ENCODE measurements at regions not wholly inside any gene's neighbourhood (a gene's known extent, or its start where the extent isn't known, plus 50 kb on each side); places are given as distances from the start of the nearest gene placed in this dataset.
"Not testable (repeated sequence)": the region's sequence is repeated elsewhere in the genome, so short reads cannot be mapped to it uniquely, and the experiment has no call there.

GRCh38 chr2:133844214-133844892, 276.1 kb upstream of the NCKAP5 start:
- DNase-seq: peak; percentile 34 to 38

GRCh38 chr2:133846476-133846875, 278.2 kb upstream of the NCKAP5 start:
- DNase-seq: no peak

DNA sequence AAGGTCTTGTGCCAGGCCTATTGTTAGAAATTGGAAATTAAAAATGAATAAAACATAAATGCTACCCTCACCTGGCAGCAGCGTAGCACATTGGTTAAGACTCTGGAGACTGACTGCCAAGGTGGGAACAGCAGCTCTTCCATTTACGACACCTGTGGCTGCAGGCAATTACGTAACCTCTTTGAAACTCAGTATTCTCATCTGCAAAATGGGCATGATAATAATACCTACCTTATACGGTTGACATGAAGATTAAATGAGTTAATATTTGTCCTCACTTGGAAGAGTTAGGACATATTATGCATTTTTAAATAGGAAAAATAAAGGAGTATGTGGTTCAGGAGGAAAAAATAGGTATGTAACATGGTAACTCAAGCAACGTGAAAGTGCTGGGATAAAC, 279.3 kb upstream of the NCKAP5 start:
- no peak for DNase-seq

DNA sequence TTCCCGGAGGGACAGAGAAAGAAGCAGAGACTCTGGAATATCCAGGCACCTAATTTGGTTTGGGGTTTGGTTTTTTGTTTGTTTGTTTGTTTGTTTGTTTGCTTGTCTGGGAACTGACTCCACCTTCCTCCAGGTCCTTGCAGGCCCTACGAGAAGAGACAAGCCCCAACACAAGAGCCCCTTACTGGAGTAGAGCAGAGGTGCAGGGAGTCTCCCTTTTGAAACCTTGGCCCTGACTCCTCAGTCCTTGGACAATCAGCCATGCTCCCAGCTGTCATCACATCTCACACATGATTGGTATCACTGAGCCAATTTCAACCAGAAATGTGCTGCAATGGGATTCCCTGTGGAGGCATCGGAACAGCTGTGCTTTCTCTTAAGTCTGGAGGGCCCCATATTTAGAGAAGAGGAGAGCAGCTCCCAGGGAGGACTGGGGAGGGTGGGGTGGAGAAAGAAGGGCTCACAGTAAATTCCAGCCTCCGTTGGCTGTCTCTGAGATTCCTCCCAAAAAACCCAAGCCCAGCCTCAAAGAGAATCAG, 279.9 kb upstream of the NCKAP5 start:
- no peak for DNase-seq

DNA sequence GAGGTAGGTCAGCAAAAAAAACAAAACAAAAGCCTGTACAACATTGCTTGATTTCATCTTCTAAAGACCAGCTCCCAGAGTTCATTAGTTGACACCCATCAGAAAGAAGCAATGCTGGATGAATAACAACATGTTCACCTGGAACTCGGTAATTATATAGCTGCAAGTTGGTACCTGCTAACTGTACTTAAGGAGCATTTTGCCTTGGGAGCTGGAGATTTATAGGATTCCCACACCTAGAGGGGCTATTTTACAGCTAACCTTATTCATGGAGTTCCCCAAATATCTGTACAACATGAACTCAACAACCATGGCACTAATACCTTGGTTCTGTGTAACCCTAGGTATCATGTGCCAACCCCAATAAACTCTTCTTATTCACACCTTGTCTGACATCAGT, 281.1 kb upstream of the NCKAP5 start:
- DNase-seq: no peak

DNA sequence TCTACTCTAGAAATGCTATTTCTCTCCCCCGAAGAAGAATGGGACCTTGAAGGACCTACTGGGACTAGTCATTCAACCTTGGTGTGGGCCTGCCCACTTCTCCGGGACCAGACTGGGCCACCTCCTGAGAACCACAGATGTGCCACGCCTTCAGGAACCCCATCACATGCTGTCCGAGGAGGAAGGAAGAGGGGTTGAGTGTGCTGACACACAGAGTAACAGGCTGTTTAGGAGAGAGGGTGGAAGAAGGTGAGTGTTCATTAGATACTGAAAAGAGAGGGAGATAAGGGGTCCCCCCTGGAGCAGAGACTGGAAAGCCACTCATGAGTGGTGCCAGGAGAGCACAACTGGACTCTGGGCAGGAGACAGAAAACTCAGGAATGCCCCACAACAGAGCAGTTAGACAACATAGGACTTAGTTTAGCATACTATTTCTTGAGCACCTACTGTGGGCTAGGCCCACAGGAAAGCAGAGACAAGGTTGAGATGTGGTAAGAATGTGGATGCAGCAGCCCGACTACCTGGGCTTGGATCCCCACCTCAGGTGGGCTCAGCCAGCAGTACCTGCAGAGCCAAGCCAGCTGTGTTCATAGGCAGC, 286.4 kb upstream of the NCKAP5 start:
- no peak for DNase-seq

DNA sequence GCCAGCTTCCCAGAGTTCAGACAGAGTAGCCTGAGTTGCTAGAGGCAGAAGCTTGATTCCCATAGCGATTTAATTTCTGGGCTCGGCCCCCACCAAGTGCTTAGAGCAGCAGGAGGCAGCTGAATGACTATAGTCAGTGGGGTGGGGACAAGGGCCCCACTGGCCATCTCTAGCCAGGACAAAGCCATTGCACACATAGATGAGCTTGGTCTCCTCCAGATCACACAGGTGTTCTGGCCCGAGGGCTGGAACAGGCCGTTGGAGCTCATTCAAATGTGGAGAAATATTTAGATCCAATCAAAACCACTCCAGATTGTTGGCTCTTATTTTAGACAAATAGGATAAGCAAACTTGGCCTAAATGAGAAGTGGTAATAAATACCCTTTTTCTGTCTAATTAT, 287.3 kb upstream of the NCKAP5 start:
- DNase-seq: no peak

DNA sequence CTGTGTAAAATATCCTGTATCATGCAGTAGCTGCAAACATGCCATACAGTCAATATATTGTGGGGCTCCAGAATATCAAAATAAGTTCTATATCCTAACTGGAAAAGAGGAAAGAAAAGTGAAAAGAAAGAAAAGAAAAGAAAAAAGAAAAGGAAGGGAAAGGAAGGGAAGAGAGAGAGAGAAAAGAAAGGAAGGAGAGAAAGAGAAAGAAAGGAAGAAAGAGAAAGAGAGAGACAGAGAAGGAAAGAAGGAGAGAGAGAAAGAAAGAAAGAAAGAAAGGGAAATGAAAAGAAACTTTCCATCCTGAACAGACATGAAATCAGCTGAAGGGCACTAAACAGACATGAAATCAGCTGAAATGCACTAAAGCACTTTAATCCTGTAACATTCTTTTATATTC, 288.4 kb upstream of the NCKAP5 start:
- DNase-seq: no peak

DNA sequence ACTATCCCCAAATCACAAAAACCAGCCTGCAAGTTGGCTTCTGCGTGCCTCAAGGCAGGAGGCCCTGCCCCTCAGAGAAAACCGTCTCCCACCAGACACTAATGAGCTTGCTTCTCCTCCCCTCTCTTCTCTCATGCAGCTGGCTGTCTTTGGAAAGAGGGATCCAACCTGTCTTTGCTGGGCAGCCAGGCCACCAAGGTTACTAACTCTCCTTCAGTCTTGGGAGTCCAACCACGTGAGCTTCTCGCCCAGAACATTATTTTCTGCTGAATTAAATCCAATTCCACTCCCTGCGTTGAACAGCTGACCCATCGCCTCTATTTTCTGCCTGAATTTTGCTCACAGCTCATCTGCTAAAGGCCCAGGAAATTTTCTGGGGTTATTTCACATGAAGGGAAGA, 291.3 kb upstream of the NCKAP5 start:
- DNase-seq: no peak

DNA sequence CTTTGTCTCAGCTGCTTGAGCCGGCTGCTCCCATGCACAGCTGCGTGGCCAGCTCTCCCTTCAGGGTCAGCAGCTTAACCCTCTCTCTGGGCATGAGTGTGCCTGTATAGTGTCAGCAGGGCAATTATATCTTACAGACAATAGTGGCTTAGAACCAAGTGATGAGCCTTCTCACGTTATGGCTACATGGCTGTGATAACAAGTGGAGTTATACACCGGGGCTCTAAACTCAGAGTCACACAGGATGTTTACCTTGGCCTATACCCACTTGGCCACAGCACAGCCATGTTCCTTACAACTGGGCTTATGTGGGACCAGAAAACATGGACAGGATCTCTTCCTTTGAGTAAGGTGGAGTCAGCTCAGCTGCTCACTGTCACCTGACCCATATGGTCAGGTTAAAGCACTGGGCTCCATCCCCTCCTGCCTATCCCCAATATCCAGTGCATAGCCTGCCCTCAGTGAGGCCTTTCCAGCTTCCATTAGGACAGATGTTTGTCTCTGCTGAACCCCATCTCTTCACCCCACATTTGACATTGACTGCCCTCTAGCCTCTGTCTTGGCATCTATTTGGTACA, 294.2 kb upstream of the NCKAP5 start:
- no peak for DNase-seq

DNA sequence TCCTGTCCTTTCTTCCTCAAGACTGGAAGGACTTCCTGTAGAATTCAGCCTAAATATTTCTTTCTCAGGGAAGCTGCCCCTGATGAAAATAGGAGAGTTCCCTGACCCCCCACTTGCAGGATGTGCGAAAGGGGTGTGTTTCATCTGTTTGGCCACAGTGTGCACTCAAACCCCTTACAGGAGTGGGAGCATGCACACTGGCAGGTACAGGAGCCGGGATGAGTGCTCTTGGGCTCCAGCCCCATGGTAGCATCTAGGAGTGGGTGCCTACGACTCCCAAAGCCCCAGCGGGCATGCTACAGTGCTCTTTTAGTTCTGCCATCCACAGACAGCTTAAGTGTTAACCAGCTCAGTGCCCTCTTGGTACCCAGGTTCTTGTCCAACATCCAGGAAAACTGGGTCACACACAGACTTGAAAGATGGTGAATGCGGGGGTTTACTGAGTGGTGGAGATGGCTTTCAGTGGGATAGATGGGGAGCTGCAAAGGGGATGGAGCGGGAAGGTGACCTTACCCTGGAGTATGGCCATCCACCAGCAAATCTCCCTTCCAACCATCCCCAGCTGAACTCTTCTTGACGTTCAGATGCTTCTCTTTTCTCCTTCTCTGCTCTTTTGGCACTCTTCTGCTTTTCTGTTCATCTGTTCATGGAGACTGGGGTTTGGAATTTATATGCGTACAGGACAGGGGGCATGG, 295.0 kb upstream of the NCKAP5 start:
- DNase-seq: no peak

DNA sequence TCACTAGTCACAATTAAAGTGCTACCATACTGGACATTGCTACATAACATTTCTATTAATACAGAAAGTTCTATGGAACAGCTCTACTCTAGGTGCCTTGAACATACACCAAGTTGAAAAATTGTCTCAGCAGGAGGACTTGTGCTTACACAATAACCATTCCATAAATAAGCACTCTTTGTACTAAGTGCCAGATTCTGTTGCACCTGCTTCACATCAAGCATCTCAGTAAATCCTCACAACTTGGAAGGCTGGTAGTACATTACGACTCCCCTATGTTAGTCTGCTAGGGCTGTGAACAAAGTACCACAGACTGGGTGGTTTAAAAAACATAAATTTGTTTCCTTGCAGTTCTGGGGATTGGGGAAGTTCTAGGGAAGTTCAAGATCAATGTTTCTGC, 296.9 kb upstream of the NCKAP5 start:
- no peak for DNase-seq

- no peak for DNase-seq
Observed at GRCh38 chr2:133867166-133867565, 298.9 kb upstream of the NCKAP5 start.

- DNase-seq: no peak
Observed at GRCh38 chr2:133871545-133872209, 303.4 kb upstream of the NCKAP5 start.

- DNase-seq: no peak
Observed at GRCh38 chr2:133878326-133878725, 310.1 kb upstream of the NCKAP5 start.

- DNase-seq: no peak
Observed at GRCh38 chr2:133879703-133880102, 311.4 kb upstream of the NCKAP5 start.

DNA sequence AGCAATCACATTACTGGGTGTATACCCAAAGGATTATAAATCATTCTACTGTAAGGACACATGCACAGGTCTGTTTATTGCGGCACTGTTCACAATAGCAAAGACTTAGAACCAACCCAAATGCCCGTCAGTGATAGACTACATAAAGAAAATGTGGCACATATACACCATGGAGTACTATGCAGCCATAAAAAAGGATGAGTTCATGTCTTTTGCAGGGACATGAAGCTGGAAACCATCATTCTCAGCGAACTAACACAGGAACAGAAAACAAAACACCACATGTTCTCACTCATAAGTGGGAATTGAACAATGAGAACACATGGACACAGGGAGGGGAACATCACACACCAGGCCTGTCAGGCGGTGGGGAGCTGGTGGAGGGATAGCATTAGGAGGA, 313.9 kb upstream of the NCKAP5 start:
- DNase-seq: not testable (repeated sequence)

DNA sequence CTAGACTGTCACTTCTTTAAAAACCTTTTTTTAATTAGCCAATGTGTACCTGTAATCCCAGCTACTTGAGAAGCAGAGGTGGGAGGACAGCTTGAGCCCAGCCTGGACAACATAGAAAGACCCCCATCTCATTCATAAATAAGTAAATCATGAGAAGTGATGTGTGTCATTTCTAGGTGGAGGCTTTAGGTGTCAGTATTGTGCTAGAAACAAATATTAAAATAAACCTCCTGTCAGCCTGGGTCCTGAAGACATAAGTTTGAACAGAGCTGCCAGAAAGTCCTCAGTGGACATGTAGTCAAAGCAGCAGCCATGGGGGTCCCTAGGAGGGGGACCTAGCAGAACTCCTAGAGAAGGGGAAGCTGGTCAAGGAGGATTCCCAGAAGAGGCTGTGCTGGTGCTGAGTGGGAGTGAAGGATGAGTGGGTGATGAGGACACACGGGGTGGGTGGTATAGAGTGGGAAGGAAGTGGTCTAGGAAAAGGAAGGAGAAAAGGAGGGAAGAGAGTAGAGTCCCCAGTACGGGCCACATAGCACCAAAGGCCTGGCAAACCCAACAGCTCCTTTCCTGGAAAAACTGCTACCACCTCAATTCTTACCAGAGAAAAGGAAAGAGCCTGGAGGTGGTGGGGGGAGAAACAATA, 316.6 kb upstream of the NCKAP5 start:
- no peak for DNase-seq

DNA sequence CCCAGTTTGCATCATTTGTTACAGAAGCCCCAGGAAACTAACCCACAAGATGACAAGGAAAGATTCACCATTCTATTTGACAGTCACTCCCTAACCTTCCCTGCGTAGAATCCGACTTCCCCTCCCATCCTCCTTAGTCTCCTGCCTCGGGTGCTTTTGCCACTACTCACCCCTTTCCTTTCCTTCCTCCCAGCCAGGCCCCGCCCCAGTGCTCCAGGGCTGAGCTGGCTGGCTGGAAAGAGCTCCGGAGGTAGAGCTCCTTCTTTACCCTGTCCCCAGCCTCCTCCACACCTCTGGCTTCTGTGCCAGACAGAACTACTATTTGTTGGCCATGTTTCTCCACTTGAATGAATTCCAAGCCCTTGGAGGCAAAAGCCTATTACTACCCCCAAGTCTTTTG, 317.6 kb upstream of the NCKAP5 start:
- DNase-seq: no peak

GRCh38 chr2:133886735-133887675, 318.7 kb upstream of the NCKAP5 start:
- DNase-seq: peak; percentile 35 to 46

DNA sequence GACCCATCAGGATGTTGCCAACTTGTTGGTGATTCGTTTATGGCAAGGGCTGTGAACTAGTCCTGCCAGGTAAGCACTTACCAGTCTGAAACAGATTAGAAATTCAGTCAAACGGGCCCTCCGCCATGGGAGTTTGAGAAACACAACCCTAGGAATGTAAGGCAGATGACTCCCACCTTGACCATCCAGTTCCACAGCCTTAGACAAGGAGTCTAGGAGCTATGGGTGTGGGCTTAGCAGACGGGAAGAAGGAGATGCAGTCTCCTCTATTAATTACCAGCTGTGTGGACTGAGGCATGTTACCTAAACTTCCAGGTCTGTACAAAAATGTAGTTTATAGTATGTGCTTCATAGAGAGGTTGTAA, 319.4 kb upstream of the NCKAP5 start:
- no peak for DNase-seq

DNA sequence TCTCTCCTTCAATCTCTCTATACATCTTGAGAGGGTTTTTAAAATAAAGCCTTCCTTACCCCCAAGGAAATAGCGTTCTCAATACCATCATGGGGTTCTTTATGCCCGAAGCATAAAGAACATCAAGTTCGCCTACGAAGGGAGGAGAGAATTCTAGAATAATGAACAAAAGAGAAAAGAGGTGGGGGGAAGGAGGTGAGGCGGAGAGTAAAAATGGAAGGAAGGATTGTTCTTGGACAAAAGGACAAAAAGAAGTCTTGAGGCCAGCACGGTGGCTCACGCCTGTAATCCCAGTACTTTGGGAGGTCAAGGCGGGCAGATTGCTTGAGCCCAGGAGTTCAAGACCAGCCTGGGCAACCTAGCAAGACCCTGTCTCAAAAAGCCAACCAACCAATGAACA, 319.8 kb upstream of the NCKAP5 start:
- no peak for DNase-seq

Measured in activated CD4-positive, alpha-beta T cell treated with anti-CD3 and anti-CD28 coated beads, Interleukin-2, amount 50 U/mL, for 4 hours (primary cell).